ENCODE measurements at regions not wholly inside any gene's neighbourhood (a gene's known extent, or its start where the extent isn't known, plus 50 kb on each side); places are given as distances from the start of the nearest gene placed in this dataset.

DNA sequence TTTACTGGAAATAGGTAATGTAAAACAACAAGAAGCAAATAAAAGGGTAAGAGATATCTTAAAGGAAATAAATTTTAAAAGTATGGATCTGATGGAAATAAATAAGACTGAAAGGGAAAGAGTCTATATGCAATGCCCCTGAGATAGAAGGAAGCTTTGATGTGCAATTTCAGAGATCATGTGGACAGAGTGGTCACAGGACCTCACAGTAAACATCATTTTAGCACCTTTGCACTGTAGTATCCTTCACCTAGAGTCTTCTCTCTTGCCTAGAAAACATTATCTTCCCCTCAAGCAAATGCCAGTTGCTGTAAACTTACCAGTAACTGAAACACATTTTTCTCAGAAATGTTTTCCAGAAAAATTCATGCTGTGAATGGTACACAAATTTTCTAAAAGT is 1621.3 kb upstream of the TMEFF2 start:
- DNase-seq (ENCODE audit: low read depth in 1 of 2, low spot score in 1 of 2), result no peak

DNA sequence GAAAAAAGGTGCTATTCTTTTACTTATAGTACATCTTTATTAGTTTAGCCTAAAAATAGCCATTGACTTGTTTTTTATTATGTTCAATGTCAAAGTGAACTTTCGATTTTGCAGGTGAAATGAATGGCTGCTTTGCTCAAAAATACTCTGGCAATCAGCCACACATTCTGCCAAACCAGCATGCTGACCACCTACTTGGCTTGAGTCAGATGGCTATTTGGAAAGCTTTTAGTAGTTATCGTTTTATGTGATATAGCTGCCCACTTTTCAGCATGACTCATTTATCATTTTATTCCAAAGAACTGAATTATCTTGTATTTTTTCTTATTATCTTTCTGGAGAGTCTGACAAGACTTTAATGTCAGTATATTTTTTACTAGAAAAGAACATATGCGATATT is 1615.8 kb upstream of the TMEFF2 start:
- DNase-seq (ENCODE audit: low read depth in 1 of 2, low spot score in 1 of 2), result no peak

DNA sequence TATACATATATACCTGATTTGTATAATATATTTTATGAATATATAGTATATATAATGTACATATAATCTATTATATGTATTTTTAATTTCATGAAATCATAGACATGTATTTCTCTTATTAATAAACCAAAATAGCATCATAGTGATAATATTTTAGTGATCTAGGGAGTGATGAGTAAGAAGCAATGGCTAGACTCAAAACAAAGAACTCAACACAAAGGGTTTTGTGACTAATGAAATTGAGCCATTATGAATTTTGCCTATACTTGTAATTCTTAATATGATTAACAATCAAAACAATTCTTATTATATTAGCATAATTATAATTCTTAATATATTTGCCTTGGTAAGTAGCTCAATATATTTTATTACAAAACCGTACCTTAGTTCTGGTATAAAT is 1614.1 kb upstream of the TMEFF2 start:
- DNase-seq (ENCODE audit: low read depth in 1 of 2, low spot score in 1 of 2), result no peak

DNA sequence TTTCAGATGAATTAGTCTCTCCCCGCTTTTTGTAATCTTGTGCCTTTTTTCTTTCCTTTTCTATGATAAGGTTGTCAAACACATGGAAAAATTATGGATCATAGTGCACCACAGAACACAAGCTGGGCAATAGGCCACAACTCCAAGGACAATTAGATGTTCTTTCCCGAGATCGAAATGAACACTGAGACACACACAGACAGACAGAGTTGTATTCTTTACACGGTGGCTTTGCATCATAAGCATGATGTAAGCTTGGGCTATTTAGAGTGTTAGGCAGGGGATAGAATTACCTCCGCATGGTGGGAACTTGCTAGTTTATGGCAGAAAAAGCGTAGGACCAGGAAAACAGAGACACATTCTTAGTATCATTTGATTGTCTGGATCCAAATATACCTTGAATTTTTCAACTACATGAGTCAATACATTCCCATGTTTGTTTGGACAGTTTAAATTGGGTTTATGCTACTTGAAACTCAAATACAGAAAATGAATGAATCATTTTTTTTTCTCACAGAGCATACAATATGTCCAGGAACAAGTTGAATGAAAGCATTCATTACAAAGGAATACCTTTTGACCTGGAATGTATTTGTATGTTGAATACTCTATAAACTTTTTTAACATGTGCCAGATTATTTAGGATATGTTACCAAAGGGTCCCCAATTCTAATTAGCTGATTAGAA is 1611.5 kb upstream of the TMEFF2 start:
- DNase-seq (ENCODE audit: low read depth in 1 of 2, low spot score in 1 of 2), result no peak

DNA sequence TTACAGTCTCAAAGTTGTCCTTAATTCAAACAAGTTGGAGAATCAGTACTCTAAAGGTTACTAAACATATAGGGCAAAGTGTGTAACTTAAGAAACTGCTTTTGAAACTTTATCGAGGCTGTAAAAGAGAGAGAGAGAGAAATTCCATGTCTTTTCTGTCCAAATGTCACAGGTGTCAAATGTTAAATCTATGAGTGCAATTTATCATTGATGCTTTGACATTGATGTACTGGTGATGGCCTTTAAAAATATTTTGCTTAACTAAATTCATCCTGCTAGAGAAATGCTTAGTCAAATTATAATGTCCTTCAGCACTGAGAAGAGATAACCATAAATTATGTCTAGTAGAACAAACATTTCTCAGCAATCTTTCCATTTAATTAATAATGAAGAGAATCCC is 1602.1 kb upstream of the TMEFF2 start:
- DNase-seq (ENCODE audit: low read depth in 1 of 2, low spot score in 1 of 2), result no peak

DNA sequence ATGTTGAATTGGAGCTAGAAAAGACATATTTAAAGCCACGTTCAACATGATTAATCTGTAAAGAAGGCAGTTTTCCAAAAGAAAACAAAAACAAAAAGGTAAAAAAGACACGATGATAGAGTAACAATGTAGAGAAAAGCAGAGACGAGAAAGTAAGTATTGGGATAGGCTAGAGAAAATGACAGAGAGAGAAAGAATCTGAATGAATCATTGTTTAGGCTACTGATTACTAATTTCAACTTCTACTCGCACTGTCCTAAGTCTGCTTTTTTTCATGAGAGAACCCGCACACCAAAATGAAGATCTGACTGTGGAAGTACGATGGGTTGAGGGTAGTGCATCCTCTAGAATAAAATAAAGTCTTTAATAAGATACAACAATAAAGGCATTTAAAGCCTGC is 1599.2 kb upstream of the TMEFF2 start:
- no peak for DNase-seq (ENCODE audit: low read depth in 1 of 2, low spot score in 1 of 2)

DNA sequence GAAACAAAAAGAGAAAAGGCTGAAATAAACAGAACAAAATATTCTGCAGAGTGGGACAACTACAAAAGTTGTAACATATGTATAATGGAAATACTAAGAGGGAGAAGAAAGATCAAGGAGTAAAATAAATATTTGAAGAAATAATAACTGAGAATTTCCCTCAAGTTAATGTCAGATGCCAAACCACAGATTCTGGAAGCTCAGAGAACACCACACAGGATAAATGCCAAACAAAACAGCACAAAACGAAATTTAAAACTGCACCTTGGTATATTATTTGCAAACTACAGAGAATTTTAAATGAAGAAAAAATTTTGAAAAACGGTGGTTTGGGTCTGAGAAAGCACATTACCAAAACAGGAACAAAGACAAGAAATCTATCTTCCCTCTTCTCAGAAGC is 1588.9 kb upstream of the TMEFF2 start:
- DNase-seq (ENCODE audit: low read depth in 1 of 2, low spot score in 1 of 2), result no peak

DNA sequence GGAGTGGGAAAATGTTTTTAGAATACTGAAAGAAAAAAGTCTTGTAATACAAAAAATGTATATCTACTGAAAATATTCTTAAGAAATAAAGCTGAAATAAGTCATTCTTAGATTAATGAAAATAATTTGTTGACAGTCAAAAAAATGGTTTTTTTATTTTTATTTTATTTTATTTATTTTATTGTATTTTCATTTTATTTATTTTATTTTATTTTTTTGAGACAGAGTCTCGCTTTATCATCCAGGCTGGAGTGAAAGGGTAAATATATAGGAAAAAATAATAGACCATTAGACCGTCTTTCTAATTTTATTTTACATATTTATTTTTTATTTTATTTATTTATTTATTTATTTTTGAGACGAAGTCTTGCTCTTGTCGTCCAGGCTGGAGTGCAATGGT is 1583.6 kb upstream of the TMEFF2 start:
- no peak for DNase-seq (ENCODE audit: low read depth in 1 of 2, low spot score in 1 of 2)

DNA sequence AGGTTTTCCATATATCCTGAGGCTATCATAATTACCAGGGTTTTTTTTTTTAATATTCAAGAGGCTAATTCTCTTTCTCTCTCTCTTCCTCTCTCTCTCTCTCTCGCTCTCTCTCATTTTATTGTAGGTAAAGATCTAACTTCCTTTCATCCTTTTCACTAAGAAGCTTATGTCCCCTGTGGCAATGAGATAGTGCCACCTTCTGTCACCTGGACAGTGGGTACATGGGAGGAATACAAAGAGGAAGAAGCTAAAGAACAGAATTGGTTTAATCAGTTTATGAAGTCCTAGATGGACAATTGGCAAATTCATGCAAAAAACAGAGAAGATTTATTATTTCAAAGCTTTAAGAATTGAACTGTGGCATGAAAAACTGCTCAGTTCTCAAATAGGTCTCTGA is 1582.3 kb upstream of the TMEFF2 start:
- no peak for DNase-seq (ENCODE audit: low read depth in 1 of 2, low spot score in 1 of 2)

DNA sequence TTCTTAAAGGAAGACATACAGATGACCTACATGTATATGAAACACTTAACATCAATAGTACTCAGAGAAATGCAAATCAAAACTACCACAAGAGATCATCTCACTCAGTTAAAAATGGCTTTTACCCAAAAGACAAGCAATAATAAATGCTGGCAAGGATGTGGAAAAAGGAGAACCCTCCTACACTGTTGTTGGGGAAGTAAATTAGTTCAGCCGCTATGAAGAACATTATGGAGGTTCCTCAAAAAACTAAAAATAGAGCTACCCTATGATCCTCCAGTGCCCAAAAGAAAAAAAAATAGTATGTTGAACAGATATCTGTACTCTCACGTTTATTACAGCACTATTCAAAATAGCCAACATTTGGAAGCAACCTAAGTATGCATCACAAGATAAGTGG is 1579.4 kb upstream of the TMEFF2 start:
- no peak for DNase-seq (ENCODE audit: low read depth in 1 of 2, low spot score in 1 of 2)

DNA sequence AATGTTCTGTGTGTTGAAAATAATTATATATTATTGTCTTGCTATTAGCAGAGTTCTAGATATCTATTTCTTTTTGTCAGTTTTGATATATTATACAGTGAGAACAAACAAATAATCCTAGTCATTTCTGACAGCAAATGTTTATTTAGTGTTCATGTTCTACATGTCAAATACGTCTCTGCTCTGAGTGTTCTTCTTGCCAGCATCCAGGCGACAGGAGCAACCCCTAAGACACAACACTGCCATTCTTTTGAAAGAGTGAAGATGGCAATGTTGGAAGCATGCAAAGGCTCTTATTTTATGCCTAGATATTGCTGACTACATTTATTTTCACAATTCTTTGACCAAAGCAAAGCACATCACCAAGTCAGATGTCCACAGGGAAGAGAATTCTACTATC is 1556.6 kb upstream of the TMEFF2 start:
- DNase-seq (ENCODE audit: low read depth in 1 of 2, low spot score in 1 of 2), result no peak

DNA sequence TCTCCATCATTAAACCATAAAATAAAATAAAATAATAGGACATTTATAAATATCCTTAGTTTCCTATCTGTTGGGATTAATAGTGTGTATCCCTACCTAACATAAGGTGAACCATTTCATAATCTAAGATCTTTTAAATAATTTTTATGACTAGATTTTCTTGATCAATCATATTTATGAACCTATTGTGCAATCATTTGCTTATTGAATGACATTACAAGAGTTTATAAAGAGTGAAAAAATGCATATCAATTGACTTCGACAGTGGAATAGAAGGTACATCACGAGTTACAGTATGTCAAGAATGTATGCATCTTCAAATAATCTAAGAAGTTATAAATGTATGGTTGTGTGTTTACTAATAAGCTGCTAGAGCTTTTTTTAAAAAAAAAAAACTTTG is 1554.8 kb upstream of the TMEFF2 start:
- DNase-seq (ENCODE audit: low read depth in 1 of 2, low spot score in 1 of 2), result no peak

DNA sequence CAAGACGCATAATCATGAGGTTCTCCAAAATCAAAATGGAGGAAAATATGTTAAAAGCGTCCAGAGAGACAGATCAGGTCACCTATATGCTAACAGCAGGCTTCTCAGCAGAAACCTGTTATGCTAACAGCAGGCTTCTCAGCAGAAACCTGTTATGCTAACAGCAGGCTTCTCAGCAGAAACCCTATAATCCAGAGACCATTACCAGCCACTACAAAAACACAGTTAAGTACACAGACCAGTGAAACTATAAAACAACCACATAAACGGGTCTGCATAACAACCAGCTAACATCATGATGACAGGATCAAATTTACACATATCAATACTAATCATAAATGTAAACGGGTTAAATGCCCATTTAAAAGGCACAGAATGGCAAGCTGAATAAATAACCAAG is 1548.4 kb upstream of the TMEFF2 start:
- DNase-seq (ENCODE audit: low read depth in 1 of 2, low spot score in 1 of 2), result no peak

DNA sequence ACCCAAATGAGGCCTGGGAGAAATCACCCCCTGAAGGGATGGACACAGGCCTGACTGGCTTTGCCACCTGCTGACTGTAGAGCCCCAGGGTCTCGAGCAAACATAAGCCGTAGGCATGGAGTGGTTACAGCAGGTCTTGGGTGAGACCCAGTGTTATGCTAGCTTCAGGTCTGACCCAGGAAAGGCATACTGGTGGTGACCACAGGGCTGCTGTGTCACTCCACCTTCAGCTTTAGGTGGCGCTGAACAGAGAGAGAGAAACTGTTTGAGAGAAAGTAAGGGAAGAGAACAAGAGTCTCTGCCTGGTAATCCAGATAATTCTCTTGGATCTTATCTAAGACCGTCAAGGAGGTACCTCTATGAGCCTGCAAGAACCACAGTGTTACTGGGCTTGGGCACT is 1544.2 kb upstream of the TMEFF2 start:
- no peak for DNase-seq (ENCODE audit: low read depth in 1 of 2, low spot score in 1 of 2)

DNA sequence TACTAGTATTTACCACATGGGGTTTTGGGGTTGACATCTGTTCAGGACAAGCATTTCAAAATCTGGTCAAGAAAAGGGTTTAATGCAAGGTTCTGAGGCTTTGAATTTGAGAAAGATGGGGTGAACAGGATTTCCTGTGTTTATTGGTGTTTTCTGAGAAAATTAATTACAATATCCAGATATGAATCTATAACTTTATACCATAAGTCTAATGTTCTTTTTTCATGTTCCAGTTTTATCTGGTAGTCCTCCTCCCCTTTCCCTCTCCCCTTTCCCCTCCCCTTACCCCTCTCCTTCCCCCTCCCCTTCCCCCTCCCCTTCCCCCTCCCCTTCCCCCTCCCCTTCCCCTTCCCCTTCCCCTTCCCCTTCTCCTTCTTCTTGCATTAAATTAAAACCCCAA is 1518.2 kb upstream of the TMEFF2 start:
- DNase-seq (ENCODE audit: low read depth in 1 of 2, low spot score in 1 of 2), result no peak

DNA sequence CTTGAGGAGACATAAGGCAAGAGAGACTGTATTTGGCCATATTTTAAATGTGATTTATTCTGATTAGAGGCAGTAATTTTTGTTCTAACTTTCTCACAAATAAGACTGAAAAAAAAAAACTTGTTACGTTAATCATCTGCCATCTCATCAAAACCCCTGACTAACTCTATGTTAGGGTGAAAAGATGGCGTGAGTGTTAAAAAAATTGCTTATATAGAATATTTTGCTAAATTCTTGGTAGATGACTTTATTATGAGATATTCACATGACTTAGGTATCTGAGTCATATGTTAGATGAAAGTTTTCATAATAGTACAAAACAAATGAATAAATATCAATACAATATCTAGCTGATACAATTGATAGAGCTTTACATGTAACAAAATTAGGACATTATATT is 1508.7 kb upstream of the TMEFF2 start:
- DNase-seq (ENCODE audit: low read depth in 1 of 2, low spot score in 1 of 2), result no peak

DNA sequence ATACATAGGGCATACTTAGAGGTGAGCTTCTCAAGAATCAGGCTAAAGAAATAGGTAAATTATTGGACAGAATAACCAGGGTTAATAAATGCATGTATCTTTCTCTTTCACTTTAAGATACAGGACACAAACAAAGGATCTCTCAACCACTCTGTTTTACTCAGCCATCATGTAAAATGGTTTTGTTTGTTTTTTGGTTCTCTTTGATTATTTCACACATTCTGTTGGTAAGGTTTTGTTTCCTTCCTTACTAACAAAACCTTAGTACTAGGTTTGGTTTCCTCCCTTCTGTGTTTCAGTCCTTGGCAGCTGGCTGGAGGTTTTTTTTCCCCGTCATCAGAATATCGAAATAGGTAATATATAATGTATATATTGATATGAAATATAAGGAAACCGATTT is 1506.8 kb upstream of the TMEFF2 start:
- no peak for DNase-seq (ENCODE audit: low read depth in 1 of 2, low spot score in 1 of 2)

DNA sequence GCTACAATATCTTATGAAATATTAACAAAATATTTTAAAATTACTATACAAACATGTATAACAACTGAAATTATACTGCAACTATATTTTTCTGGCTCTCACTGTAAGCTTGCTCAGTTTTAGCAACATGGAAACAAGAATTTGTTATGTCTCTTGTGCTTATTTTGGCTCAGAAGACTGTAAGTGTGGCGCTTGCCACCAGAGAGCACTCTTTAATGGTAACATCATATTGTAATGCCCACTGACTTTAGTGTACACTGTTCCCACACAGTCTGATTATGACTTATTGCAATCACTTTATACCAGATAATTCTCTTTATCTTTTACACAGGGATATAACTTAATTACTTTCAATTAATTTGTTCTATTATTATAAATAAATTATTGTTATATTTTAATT is 1500.6 kb upstream of the TMEFF2 start:
- no peak for DNase-seq (ENCODE audit: low read depth in 1 of 2, low spot score in 1 of 2)

DNA sequence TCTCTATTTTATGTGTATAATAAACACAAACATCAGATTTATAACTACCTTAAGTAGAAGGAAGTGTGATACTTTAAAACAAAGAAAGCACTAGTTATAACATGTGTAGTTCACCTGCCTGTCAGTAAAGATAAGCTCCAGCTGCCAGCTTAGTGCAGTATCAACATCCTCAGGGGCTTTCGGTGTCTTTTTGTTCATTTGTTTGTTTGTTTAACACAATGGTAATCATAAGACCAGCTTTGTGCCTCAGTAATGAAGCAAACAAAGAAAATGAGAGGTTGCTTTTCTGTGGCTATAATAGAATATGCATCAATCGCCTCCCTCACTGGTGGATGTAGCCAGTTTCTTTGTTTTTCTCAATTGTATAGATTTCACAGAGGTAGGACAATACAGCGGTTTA is 1499.0 kb upstream of the TMEFF2 start:
- no peak for DNase-seq (ENCODE audit: low read depth in 1 of 2, low spot score in 1 of 2)

DNA sequence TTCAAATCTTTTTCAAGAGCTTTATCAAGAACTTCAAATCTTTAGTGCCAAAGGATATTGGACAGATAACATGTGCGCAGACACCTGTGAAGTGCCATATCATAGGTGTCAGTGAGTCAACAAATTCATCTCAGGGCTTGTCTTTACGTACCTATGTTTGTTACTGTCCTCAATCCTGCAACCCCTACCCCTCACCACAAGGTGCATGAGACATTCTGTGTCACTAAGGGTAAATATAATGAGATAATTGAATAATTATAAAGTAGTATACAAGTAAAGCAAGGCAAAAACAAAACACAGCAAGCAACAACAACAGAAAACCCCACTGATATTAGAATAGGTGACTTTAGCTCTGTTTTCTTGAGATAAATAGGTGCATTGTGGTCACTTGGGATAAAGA is 1495.8 kb upstream of the TMEFF2 start:
- no peak for DNase-seq (ENCODE audit: low read depth in 1 of 2, low spot score in 1 of 2)

DNA sequence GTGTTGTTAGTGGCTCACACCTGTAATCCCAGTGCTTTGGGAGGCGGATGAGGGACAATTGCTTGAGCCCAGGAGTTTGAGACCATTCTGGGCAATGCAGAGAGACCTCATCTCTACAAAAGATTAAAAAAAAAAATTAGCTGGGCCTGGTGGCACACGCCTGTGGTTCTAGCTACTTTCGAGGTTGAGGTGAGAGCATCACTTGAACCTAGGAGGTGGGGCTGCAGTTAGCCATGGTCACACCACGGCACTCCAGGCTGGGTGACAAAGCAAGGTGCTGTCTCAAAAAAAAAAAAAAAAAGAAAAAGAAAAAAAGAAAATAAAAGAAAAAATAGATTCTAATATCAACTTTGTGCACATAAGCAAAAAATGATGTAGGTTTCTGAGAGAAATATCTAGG is 1492.5 kb upstream of the TMEFF2 start:
- no peak for DNase-seq (ENCODE audit: low read depth in 1 of 2, low spot score in 1 of 2)

DNA sequence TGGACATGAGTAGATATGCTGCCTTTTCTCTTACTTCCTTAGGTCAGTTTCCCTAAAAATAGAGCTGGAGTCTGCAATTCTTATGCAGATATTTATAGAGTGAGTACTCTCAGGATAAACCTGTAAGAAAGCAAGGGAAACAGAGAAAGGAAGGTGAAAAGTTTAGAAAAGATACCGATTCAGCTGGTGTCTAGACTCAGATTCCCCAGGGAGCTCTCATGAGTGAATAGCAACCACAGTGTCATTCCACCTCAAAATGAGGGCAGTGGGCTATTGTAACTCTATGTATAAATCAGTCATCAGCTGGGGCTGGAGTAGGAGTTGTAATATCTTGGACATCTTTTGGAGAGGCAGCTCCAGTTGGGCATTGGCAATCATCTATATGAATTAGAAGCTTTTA is 1485.1 kb upstream of the TMEFF2 start:
- DNase-seq (ENCODE audit: low read depth in 1 of 2, low spot score in 1 of 2), result no peak

DNA sequence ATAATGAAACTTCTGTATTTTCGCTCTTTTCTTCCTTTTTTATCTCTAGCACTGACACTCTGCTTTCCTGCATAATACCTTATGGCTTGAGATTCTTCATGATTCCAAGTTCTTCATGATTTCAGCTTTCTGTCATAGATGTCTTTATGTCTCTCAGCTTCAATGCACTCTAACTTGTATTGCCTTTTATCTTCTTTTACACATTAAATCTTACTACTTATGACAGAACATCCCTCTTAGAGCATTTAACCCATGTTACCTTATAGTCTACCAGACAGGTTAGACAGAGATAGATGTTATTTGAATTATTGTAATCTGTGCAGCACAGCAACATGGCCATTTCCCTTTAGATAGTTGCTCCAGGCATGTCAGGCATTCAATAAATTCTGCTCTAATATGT is 1475.7 kb upstream of the TMEFF2 start:
- no peak for DNase-seq (ENCODE audit: low read depth in 1 of 2, low spot score in 1 of 2)
